NCI-H1694 treated with DMSO at 0.1 percent for 48 hours (cell line): ENCODE measurements at regions not wholly inside any gene's neighbourhood (a gene's known extent, or its start where the extent isn't known, plus 50 kb on each side); places are given as distances from the start of the nearest gene placed in this dataset.
"Not testable (repeated sequence)": the region's sequence is repeated elsewhere in the genome, so short reads cannot be mapped to it uniquely, and the experiment has no call there.

ENCODE experiments used
- DNase-seq: peaks from one replicate; lab custom pipeline; 2025; lab: John Stamatoyannopoulos, UW

GRCh38 chr7:91405873-91406272, 141.6 kb downstream of the FZD1 start:
- DNase-seq = not testable (repeated sequence)

- no peak for DNase-seq
Observed at GRCh38 chr7:91407942-91408341, 143.7 kb downstream of the FZD1 start.

- DNase-seq = no peak
Observed at GRCh38 chr7:91408388-91409154, 144.3 kb downstream of the FZD1 start.

- no peak for DNase-seq
Observed at GRCh38 chr7:91411060-91411459, 146.8 kb downstream of the FZD1 start.

GRCh38 chr7:91412298-91412697, 148.1 kb downstream of the FZD1 start:
- DNase-seq = no peak

GRCh38 chr7:91414734-91415133, 150.5 kb downstream of the FZD1 start:
- no peak for DNase-seq

- no peak for DNase-seq
Observed at GRCh38 chr7:91416155-91416865, 152.1 kb downstream of the FZD1 start.

- DNase-seq = no peak
Observed at GRCh38 chr7:91420606-91421005, 156.4 kb downstream of the FZD1 start.

- DNase-seq = no peak
Observed at GRCh38 chr7:91421018-91421417, 156.8 kb downstream of the FZD1 start.

GRCh38 chr7:91424371-91424770, 160.1 kb downstream of the FZD1 start:
- DNase-seq = peak; percentile 96

- no peak for DNase-seq
Observed at GRCh38 chr7:91425149-91425548, 160.9 kb downstream of the FZD1 start.

GRCh38 chr7:91427051-91427450, 162.8 kb downstream of the FZD1 start:
- DNase-seq = peak; percentile 80

GRCh38 chr7:91431601-91432000, 167.4 kb downstream of the FZD1 start:
- no peak for DNase-seq

- no peak for DNase-seq
Observed at GRCh38 chr7:91434836-91435235, 170.6 kb downstream of the FZD1 start.

GRCh38 chr7:91435381-91436059, 171.3 kb downstream of the FZD1 start:
- no peak for DNase-seq

GRCh38 chr7:91436655-91437054, 172.4 kb downstream of the FZD1 start:
- peak; percentile 85 for DNase-seq

- not testable (repeated sequence) for DNase-seq
Observed at GRCh38 chr7:91440198-91440597, 176.0 kb downstream of the FZD1 start.

GRCh38 chr7:91443862-91444261, 179.6 kb downstream of the FZD1 start:
- no peak for DNase-seq

GRCh38 chr7:91446819-91447218, 182.6 kb downstream of the FZD1 start:
- no peak for DNase-seq

GRCh38 chr7:91455411-91455810, 191.2 kb downstream of the FZD1 start:
- DNase-seq = no peak

- no peak for DNase-seq
Observed at GRCh38 chr7:91457208-91457607, 193.0 kb downstream of the FZD1 start.

GRCh38 chr7:91459539-91459938, 195.3 kb downstream of the FZD1 start:
- no peak for DNase-seq

- DNase-seq = no peak
Observed at GRCh38 chr7:91462316-91462715, 198.1 kb downstream of the FZD1 start.
